Caki2 (cell line): ENCODE measurements at regions not wholly inside any gene's neighbourhood (a gene's known extent, or its start where the extent isn't known, plus 50 kb on each side); places are given as distances from the start of the nearest gene placed in this dataset.
A peak's percentile ranks its signal among the peaks of the same experiment; 100 is the strongest.
"Not testable (repeated sequence)": the region's sequence is repeated elsewhere in the genome, so short reads cannot be mapped to it uniquely, and the experiment has no call there.

ENCODE experiments used
- DNase-seq: peaks from one replicate; pipeline ENCODE4 v3.0.0-alpha.2; 2015; ENCODE audit warnings: low read depth
- in situ Hi-C: cut with HindIII; loops from 2 replicates; pipeline ENCODE4 v1.10.0; 2016; ENCODE audit warnings: low sequenced_read_pairs, low pct_unique_long_range_greater_than_20kb, mixed read lengths

DNA sequence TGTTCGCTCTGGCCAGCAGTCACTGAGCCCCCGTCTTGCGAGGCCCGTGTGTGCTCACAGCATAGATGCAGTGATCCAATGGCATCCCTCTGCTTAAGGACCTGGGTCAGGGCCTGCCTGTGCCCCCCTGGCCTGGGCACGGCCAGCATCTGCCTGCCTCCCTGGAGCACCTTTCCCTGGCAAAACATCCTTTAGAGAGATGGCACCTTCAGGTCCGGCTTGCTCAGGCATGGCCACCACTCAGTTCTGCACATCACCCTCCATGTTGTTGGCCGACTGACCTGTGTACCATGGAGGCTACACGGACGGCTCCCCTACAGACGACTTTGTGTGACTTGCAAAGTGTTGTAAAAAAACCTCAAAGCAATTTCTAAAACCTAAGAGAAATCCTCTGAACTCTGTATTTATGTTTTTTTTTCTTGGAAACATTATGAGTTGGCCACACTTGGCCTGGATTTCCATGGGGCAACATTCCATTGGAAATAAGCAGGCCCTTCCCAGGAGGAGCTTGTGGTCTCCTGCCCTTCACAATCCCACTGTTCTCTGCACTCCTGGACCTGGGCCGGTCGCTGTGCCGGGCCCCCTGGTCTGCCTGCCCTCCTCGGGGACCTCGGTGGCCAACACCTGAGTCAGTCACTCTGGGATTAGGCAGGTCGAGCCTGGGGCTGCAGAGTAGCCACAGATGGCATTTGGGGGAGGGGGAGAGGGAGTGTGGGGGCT, 592.4 kb downstream of the TBC1D22A start:
- DNase-seq = no peak
- in situ Hi-C loops = no loop called here

DNA sequence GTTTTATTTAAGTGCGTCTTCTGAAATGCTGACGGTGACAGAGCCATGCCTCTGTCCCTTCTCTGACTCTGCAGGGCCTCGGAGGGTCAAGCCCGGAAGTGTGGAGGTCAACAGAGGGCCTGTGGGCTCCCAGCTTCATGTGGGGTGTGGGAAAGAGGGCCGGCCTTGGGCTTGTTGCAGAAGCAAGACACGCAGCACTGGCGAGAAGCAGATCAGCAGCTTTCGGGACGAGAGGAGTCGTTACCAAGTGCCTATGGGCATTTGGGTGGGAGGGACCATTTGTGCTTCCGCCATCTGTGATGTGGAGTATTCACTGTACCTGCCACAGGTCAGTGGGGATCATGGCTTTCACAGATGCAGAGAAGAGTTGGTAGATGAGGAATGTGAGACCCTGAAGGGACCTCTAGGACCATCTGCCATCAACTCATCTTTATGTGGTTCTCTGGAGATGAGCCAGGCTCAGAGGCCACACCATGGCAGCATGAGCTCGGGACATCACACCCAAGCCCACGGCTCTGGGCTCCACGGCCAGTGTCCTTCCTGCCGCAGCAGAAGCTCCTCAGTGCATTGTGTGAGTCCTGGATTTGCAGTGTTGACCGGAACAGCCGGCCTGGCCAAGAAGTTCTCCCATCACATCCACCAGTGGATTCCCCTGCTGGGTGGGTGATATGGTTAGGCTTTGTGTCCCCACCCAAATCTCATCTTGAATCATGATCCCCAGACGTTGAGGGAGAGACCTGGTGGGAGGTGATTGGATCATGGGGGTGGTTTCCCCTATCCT, 590.7 kb downstream of the TBC1D22A start:
- in situ Hi-C loops = no loop called here

DNA sequence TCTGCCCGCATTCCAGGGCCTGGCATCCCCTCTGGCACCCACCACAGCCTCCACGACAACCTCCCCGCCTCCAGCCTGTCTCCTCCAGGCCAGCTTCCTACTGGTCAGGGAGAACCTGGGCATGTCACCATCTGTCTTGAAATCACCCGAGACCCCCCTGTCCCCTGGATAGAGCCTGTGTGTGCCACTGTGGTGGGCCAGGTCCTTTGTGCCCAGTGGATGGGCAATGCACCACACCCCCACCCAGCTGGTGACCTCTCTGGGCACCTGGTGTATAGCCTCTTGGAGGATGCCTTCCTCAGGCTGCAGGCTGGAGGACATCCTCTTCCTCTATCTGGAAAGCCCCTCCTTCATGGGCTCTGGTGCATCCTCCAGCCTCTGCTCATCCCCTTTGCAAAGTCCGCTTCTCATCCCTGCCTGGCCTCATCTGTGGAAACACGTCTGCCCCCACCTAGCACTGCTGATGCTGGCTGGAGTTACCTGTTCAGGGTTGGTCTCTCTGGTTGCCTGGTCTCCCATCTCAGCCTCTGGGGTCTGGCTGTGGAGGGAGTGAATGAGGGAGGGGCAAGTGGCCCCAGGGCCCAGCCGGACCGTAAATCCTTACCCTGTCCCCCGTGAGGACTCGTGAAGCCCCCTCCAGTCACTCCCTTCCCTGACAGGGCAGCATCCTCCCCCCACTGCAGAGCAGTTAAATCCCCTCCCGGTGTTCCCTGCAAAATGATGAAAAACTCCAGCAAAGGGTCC, 589.6 kb downstream of the TBC1D22A start:
- in situ Hi-C loops = no loop called here
- DNase-seq = no peak

More for the DNA sequence above, 590.7 kb downstream of the TBC1D22A start:
- DNase-seq = no peak

DNA sequence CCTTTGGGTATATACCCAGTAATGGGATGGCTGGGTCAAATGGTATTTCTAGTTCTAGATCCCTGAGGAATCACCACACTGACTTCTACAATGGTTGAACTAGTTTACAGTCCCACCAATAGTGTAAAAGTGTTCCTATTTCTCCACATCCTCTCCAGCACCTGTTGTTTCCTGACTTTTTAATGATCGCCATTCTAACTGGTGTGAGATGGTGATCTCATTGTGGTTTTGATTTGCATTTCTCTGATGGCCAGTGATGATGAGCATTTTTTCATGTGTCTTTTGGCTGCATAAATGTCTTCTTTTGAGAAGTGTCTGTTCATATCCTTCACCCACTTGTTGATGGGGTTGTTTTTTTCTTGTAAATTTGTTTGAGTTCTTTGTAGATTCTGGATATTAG, 583.8 kb downstream of the TBC1D22A start:
- in situ Hi-C loops, DNase-seq: not testable (repeated sequence)

DNA sequence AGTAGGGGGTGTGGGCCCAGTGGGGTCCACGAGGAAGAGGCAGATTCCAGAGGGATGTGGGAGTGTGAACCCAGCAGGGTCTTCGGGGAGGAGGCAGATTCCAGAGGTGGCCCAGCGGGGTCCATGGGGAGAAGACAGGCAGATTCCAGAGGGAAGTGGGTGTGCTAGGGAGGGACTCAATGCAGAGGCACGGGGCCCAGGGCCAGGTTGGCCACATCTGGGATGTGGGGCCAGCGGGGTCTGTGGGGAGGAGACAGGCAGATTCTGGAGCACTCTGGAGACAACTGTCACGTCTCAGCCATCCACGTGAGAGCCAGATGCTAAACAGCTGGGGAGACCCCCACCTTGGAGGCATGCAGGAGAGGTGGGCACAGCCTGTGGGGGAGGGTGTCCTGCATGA, 582.6 kb downstream of the TBC1D22A start:
- DNase-seq = no peak
- in situ Hi-C loops = no loop called here

DNA sequence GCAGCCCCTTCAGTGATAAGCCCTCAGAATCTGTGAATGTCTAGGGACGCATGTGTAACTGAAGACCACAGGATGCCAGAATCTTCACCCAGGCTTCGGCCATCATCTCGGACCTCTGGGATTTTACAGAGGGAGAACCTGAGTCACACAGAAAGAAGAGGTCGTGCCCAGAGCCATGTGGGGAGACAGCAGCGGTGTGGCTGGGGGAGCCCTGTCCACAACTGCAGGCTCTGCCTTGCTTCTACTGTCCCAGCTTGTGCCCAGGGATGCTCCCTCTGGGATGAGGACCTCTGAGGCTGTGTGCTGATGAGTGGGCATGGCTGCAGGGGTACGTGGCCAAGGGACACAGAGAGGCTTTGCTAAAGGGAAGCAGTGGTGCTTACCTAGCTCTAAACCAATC, 582.0 kb downstream of the TBC1D22A start:
- in situ Hi-C loops = no loop called here
- no peak for DNase-seq

DNA sequence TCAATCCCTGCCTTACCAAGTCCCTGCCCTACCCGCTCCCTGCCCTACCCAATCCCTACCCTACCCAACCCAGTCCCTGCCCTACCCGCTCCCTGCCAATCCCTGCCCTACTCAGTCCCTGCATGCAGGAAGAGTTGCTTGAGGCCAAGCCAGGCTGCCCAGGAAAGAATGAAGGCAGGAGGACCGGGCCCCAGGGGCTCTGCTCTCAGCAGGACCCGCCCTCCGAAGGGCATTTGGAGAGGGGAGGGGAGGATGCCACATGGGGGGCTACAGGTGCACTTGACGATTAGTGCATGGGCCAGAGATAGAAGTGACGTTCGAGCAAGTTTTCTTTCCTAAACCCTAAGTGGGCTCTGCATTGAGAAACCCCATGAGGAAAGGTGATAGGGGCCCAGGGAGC, 581.2 kb downstream of the TBC1D22A start:
- in situ Hi-C loops = no loop called here

DNA sequence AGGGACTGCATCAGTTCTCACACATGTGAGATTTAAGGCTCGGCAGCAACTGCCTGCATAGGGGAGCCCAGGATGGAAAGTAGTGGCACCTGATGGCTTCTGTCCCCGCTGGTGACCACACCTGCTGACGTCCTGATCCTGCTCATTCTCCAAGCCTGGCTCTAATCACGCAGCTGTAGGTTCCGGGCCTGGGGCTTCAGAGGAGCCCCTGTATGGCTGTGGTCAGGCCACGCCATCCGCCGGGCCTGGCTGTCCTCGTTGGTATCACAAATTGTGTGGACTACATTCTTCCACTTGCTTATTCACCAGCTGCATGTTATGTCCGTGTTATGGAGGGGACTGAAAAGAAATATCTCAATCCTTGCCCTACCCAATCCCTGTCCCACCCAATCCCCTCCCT, 580.0 kb downstream of the TBC1D22A start:
- in situ Hi-C loops = no loop called here
- no peak for DNase-seq

More for the DNA sequence above, 581.2 kb downstream of the TBC1D22A start:
- DNase-seq = no peak

DNA sequence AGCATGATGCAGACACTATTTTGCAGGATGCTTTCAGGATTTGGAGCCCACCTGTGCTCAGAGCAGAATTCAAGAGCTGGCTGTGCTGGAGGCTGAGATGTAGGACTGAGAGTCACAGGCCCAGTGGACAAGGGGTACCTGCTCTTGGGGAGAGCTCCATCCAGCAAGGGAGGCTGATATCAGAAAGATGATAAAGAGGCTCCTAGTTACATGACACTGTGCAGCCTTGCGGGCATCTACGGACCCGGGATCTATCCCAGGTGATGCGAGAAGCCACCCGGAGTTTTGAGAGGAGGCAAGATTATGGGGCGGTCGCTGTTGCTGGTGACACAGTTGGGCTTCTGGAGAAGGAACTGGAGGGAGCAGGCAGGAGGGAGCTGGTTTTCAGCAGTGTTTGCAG, 579.0 kb downstream of the TBC1D22A start:
- in situ Hi-C loops = no loop called here
- no peak for DNase-seq

DNA sequence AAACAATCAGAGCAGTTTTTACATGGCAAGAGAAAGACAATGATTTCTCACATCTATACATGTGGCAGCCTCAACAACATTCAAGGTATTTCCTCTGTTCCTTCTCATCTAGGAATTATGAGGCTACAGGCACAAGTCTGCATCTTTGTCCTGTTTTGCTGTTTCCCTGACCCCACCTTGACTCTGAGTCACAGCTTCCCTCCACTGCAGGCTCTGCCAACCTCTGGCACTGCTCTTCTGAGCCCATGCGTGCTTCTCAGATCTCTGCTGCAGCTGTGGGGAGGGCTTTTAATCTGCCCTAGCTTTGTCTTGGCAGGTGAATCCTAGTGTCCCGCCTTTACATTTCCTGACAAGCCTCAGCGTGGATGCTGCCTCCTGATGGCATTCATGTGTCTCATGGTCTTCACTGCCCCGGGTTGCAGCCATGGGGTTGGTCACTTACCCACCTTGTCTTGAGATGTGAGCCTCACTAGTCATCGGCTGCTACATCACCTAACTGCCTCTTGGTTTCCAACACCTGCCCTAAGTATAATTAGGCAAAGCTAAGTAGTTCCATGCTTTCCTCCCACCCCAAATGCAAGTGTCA, 578.5 kb downstream of the TBC1D22A start:
- DNase-seq = no peak
- in situ Hi-C loops = no loop called here

DNA sequence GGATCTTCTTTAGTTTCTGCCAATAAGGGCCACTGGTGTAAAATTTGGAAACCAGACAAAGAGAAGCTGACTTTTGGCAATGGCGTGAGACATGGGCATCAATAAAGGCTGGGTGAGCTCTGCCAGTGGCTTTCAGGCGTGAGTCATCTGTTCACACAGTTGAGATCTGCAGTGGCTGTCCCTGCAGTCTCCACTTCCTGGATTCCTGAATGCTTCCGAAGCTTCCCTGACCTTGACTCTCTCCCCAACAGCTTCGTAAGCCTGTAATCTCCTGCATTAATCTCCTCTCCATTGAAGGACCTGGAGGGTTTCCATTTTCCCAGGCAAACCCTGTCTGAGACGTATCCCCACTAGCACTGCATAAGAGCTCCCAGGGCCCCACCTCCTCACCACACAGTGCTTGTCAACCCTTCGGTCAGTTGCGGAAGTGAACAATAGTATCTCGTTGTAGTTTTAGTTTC, 574.7 kb downstream of the TBC1D22A start:
- in situ Hi-C loops = no loop called here
- DNase-seq = peak; percentile 82

DNA sequence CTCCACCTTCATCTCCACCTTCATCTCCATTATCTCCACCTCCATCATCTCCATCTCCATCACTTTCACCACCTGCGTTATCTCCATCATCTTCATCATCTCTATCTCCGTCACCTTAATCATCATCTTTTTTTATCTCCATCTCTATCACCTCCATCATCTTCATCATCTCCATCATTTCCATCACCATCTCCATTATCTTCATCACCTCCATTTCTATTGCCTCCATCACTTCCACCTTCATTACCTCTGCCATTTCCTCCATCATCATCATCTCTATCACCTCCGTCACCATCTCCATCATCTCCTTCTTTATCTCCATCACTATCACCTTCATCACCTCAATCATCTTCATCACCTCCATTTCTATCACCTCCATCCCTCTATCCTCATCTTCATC, 573.5 kb downstream of the TBC1D22A start:
- no peak for DNase-seq
- in situ Hi-C loops = no loop called here

DNA sequence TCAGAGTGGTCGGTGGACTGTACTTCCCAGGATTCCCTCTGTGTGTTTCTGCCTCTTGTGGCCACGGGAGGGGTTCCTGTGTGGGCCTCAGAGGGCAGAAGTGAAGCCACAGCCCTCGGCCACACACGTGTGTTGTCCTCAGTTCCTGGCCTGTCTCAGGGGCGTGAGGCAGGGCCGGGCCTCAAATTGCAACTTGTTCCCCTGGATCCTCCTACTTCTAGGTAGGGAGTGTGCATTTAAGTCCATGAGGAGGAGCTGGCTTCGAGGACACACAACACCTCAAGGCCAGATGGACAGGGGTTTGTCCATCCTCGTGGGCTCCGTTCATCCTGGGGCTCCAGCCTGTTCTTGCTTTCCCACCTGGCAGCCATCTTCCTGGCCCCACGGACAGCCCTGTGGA, 573.0 kb downstream of the TBC1D22A start:
- no peak for DNase-seq
- in situ Hi-C loops = no loop called here

DNA sequence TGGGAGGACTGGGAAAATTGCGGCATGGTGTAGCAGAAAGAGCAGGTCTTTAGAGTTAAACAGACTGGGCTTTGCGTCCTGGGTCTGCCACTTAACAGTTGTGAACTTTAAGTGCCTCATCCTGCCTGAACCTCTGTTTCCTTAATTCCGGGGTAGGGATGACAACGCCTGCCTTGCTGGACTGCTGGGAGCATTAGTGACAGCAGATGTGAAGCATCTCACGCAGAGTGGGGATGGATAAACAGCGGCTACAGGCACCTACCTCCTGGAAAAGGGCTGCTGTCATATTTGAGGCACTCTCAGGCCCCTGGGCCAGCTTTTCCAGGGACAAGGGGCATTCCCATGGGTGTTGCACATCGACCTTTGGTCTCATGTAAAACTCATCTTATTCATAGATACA, 572.2 kb downstream of the TBC1D22A start:
- in situ Hi-C loops = no loop called here
- DNase-seq = no peak

DNA sequence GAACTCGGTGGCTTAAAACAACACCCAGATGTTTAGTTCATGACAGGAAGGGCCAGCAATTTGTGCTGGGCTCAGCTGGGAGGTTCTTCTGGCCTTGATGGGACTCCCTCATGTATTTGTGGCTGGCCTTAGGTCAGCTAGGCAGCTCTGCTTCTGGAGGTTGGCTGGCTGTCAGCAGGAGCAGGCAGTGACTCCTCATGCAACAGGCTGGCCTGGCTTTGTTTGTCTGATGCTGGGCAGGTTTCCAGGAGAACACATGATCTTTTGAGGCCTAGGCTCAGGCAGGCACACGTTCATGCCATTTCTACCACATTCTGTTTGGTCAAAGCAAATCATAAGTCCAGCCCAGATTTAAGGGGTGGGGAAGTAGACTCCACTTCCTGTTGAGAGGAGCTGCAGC, 571.2 kb downstream of the TBC1D22A start:
- in situ Hi-C loops = no loop called here
- DNase-seq = peak; percentile 63

DNA sequence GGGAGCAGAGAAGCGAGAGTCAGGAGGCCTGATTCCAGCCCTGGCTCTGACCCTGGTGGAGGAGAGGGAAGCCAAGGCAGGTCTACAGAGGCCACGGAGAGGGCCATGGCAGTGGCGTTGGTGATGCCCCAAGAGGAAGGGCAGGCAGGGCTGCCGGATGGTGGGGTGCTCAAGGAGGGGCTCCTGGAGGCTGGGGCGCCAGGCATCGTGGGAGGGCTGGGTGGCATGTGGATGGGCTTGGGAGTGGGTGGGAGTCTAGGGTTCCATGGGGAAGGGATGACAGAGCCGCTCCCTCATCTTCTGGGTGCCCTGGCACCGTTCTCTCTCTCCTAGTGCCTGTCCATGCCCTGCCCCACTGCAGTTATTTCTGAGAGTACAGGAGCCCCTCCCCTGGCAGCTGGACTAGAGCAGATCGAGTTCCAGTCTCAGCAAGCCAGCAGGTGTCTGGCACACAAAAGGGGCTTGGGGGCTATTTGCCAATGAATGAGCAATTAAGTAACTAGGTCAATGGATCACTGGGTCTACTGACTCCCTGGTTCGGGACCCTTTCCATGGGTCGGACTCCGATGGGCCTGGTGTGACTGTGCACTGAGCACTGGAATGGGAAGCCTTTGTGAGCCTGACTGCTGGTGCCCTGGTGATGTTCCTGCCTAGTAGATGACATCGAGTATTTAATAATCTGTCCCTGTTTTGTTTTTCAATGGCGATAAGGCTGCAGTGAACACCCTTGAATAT, 570.0 kb downstream of the TBC1D22A start:
- no peak for DNase-seq
- in situ Hi-C loops = no loop called here

DNA sequence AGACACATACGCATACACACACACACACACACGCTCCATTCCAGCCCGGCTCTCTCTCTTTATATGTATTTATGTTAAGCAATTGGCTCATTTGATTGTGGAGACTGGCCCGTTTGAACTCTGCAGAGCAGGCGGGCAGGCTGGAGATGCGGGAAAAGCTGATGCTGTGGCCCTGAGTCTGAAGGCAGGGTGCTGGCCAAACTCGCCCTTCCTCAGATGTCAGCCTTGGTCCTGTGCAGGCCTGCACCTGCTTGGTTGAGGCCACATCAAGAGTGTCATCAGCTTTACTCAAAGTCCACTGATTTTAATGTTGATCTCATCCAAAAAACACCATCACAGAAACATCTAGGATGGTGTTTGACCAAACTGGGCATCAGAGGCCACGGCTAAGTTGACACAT, 569.3 kb downstream of the TBC1D22A start:
- DNase-seq = no peak
- in situ Hi-C loops = no loop called here
